Astrocyte of the cerebellum (primary cell): ENCODE measurements at regions not wholly inside any gene's neighbourhood (a gene's known extent, or its start where the extent isn't known, plus 50 kb on each side); places are given as distances from the start of the nearest gene placed in this dataset.
A peak's percentile ranks its signal among the peaks of the same experiment; 100 is the strongest.

Experiments used
- DNase-seq: peaks from one replicate; pipeline ENCODE4 v3.0.0-alpha.2; 2011; ENCODE audit warnings: low read depth
- H3K4me3 ChIP-seq: 2 replicates; pipeline ENCODE4 v1.5.1; 2011; ENCODE audit warnings: mild to moderate bottlenecking, low read depth, low read length, moderate library complexity
- CTCF ChIP-seq: IDR thresholded peaks from 2 replicates; pipeline ENCODE4 v1.5.1; 2012; ENCODE audit warnings: low read length, low read depth, moderate library complexity, mild to moderate bottlenecking; ENCODE audit errors: missing control alignments
- in situ Hi-C: cut with HindIII; loops from 2 replicates; pipeline ENCODE4 v1.10.0; 2017; ENCODE audit warnings: low sequenced_read_pairs

- TF ChIP-seq CTCF, result no peak
- in situ Hi-C loops, result no loop called here
- no peak overlapping the region for H3K4me3 ChIP-seq
- no peak for DNase-seq
These were observed 544.4 kb downstream of the TDRD15 start for GRCh38 chr2:21668078-21668710.

GRCh38 chr2:21676041-21676440, 552.3 kb downstream of the TDRD15 start:
- no peak for DNase-seq
- no peak for TF ChIP-seq CTCF
- H3K4me3 ChIP-seq, result no peak overlapping the region
- in situ Hi-C loops, result no loop called here

GRCh38 chr2:21676676-21677075, 552.9 kb downstream of the TDRD15 start:
- H3K4me3 ChIP-seq, result no peak overlapping the region
- peak; percentile 9 for DNase-seq
- in situ Hi-C loops, result no loop called here
- no peak for TF ChIP-seq CTCF

- DNase-seq, result no peak
- in situ Hi-C loops, result no loop called here
- no peak overlapping the region for H3K4me3 ChIP-seq
- no peak for TF ChIP-seq CTCF
These were observed 560.1 kb downstream of the TDRD15 start for GRCh38 chr2:21683838-21684237.

- TF ChIP-seq CTCF, result no peak
- in situ Hi-C loops, result no loop called here
- H3K4me3 ChIP-seq, result no peak overlapping the region
- DNase-seq, result no peak
These were observed 563.8 kb downstream of the TDRD15 start for GRCh38 chr2:21687589-21687988.

GRCh38 chr2:21690005-21690404, 566.2 kb downstream of the TDRD15 start:
- DNase-seq, result no peak
- no peak overlapping the region for H3K4me3 ChIP-seq
- TF ChIP-seq CTCF, result no peak
- in situ Hi-C loops, result no loop called here
